ENCODE measurements at regions not wholly inside any gene's neighbourhood (a gene's known extent, or its start where the extent isn't known, plus 50 kb on each side); places are given as distances from the start of the nearest gene placed in this dataset.

GRCh38 chr13:58018020-58018419 lies 386.5 kb downstream of the PCDH17 start:
- H3K4me3 Mint-ChIP-seq (ENCODE audit: low read depth, unreplicated experiment), result no peak overlapping the region
- no peaks in the 10 kb centered on the region for H3K4me1 Mint-ChIP-seq (ENCODE audit: low read depth, unreplicated experiment)
- H3K36me3 Mint-ChIP-seq (ENCODE audit: insufficient read depth, unreplicated experiment), result no peaks in the 10 kb centered on the region
- CTCF ChIA-PET, result no interaction called here
- no peak for TF ChIP-seq CTCF (IDR thresholded peaks at IDR 0.05; ENCODE audit: unreplicated experiment)
- no peak for DNase-seq
- H3K27ac Mint-ChIP-seq (ENCODE audit: unreplicated experiment), result no peak overlapping the region
- intact Hi-C loops (cut with micrococcal nuclease; ENCODE audit: unreplicated experiment), result no loop called here
- H3K27me3 Mint-ChIP-seq (ENCODE audit: unreplicated experiment), result no peaks in the 10 kb centered on the region
- no TSS peak for BruUV-seq (replicated peaks)
- H3K9me3 Mint-ChIP-seq (ENCODE audit: low read depth, unreplicated experiment), result no peaks in the 10 kb centered on the region

- Mint-ChIP-seq H3K27ac (ENCODE audit: unreplicated experiment) (no peak overlapping the region), H3K27me3 (ENCODE audit: unreplicated experiment) (no peaks in the 10 kb centered on the region), H3K36me3 (ENCODE audit: insufficient read depth, unreplicated experiment) (no peaks in the 10 kb centered on the region), H3K4me3 (ENCODE audit: low read depth, unreplicated experiment) (no peak overlapping the region), H3K4me1 (ENCODE audit: low read depth, unreplicated experiment) (no peaks in the 10 kb centered on the region), H3K9me3 (ENCODE audit: low read depth, unreplicated experiment) (no peaks in the 10 kb centered on the region)
- CTCF ChIA-PET, result no interaction called here
- no peak for TF ChIP-seq CTCF (IDR thresholded peaks at IDR 0.05; ENCODE audit: unreplicated experiment)
- intact Hi-C loops (cut with micrococcal nuclease; ENCODE audit: unreplicated experiment), result no loop called here
- no TSS peak for BruUV-seq (replicated peaks)
- no peak for DNase-seq
These were observed 387.3 kb downstream of the PCDH17 start for GRCh38 chr13:58018865-58019264.

GRCh38 chr13:58024103-58024502 lies 392.6 kb downstream of the PCDH17 start:
- H3K27ac Mint-ChIP-seq (ENCODE audit: unreplicated experiment), result no peak overlapping the region
- no peaks in the 10 kb centered on the region for H3K9me3 Mint-ChIP-seq (ENCODE audit: low read depth, unreplicated experiment)
- no peak for DNase-seq
- intact Hi-C loops (cut with micrococcal nuclease; ENCODE audit: unreplicated experiment), result no loop called here
- no peaks in the 10 kb centered on the region for H3K4me1 Mint-ChIP-seq (ENCODE audit: low read depth, unreplicated experiment)
- H3K27me3 Mint-ChIP-seq (ENCODE audit: unreplicated experiment), result no peaks in the 10 kb centered on the region
- no peaks in the 10 kb centered on the region for H3K36me3 Mint-ChIP-seq (ENCODE audit: insufficient read depth, unreplicated experiment)
- CTCF ChIA-PET, result no interaction called here
- no peak overlapping the region for H3K4me3 Mint-ChIP-seq (ENCODE audit: low read depth, unreplicated experiment)
- no TSS peak for BruUV-seq (replicated peaks)
- TF ChIP-seq CTCF (IDR thresholded peaks at IDR 0.05; ENCODE audit: unreplicated experiment), result no peak

- no peak for TF ChIP-seq CTCF (IDR thresholded peaks at IDR 0.05; ENCODE audit: unreplicated experiment)
- no peak overlapping the region for H3K27ac Mint-ChIP-seq (ENCODE audit: unreplicated experiment)
- H3K27me3 Mint-ChIP-seq (ENCODE audit: unreplicated experiment), result no peaks in the 10 kb centered on the region
- no peaks in the 10 kb centered on the region for H3K36me3 Mint-ChIP-seq (ENCODE audit: insufficient read depth, unreplicated experiment)
- no TSS peak for BruUV-seq (replicated peaks)
- H3K4me3 Mint-ChIP-seq (ENCODE audit: low read depth, unreplicated experiment), result no peak overlapping the region
- no peaks in the 10 kb centered on the region for H3K4me1 Mint-ChIP-seq (ENCODE audit: low read depth, unreplicated experiment)
- CTCF ChIA-PET, result no interaction called here
- intact Hi-C loops (cut with micrococcal nuclease; ENCODE audit: unreplicated experiment), result no loop called here
- H3K9me3 Mint-ChIP-seq (ENCODE audit: low read depth, unreplicated experiment), result no peaks in the 10 kb centered on the region
- no peak for DNase-seq
These were observed 394.3 kb downstream of the PCDH17 start for GRCh38 chr13:58025821-58026220.
